ENCODE measurements at regions not wholly inside any gene's neighbourhood (a gene's known extent, or its start where the extent isn't known, plus 50 kb on each side); places are given as distances from the start of the nearest gene placed in this dataset.

DNA sequence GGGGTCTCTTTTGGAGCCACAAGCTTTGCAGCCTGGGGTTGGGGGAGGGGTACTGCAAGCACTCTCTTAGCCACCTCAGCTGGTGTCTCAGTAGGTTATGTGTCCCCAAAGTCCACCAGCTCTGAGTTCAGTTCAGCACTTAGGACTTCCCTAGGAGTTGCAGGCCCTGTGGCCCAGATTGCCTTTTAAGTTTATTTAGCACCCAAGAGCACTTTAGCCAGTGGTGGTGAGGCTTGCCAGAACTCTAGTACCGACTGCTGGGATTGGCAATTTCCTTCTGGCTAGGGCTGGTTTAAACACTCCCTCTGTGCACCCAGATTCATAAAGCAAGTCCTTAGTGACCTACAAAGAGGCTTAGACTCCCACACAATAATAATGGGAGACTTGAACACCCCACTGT lies 489.9 kb upstream of the RPS6KA3 start:
- Histone ChIP-seq H3K4me3 (no peak overlapping the region), H3K9me3 (no peaks in the 10 kb centered on the region), H3K36me3 (no peaks in the 10 kb centered on the region), H3K27ac (no peak overlapping the region), H3K27me3 (no peaks in the 10 kb centered on the region), H3K4me1 (no peaks in the 10 kb centered on the region)
- 88 to 97% methylated on average over 1 of the region's 1 CpG for WGBS, 2 donors
- no peak for DNase-seq
- intact Hi-C loops (cut with DNase I), result no loop called here
- TF ChIP-seq POLR2AphosphoS5 (IDR thresholded peaks at IDR 0.05), result no peak
- TF ChIP-seq, protein P1, sequence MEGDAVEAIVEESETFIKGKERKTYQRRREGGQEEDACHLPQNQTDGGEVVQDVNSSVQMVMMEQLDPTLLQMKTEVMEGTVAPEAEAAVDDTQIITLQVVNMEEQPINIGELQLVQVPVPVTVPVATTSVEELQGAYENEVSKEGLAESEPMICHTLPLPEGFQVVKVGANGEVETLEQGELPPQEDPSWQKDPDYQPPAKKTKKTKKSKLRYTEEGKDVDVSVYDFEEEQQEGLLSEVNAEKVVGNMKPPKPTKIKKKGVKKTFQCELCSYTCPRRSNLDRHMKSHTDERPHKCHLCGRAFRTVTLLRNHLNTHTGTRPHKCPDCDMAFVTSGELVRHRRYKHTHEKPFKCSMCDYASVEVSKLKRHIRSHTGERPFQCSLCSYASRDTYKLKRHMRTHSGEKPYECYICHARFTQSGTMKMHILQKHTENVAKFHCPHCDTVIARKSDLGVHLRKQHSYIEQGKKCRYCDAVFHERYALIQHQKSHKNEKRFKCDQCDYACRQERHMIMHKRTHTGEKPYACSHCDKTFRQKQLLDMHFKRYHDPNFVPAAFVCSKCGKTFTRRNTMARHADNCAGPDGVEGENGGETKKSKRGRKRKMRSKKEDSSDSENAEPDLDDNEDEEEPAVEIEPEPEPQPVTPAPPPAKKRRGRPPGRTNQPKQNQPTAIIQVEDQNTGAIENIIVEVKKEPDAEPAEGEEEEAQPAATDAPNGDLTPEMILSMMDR (IDR thresholded peaks at IDR 0.05), result no peak

DNA sequence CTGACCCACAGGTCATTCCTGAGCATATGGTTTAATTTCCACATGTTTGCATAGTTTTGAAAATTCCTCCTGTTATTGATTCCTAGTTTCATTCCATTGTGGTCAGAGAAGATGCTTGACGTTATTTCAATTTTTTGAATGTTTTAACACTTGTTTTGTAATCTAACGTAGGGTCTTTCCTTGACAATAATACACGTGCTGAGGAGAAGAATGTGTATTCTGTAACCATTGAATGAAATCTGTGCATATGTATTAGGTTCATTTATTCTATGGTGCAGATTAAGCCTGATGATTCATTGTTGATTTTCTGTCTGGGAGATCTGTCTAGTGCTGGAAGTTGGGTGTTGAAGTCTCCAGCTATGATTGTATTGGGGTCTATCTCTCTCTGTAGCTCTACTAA lies 486.4 kb upstream of the RPS6KA3 start:
- Histone ChIP-seq H3K4me1 (no peaks in the 10 kb centered on the region), H3K4me3 (no peak overlapping the region), H3K27me3 (no peaks in the 10 kb centered on the region), H3K27ac (no peak overlapping the region), H3K36me3 (no peaks in the 10 kb centered on the region), H3K9me3 (no peaks in the 10 kb centered on the region)
- TF ChIP-seq EP300 (IDR thresholded peaks at IDR 0.05), result no peak
- TF ChIP-seq, protein P1 (IDR thresholded peaks at IDR 0.05), result no peak
- TF ChIP-seq POLR2AphosphoS5 (IDR thresholded peaks at IDR 0.05), result no peak
- TF ChIP-seq POLR2A (IDR thresholded peaks at IDR 0.05), result no peak
- WGBS, 2 donors, result 85 to 93% methylated on average over 3 of the region's 3 CpGs
- intact Hi-C loops (cut with DNase I), result no loop called here
- no peak for DNase-seq

DNA sequence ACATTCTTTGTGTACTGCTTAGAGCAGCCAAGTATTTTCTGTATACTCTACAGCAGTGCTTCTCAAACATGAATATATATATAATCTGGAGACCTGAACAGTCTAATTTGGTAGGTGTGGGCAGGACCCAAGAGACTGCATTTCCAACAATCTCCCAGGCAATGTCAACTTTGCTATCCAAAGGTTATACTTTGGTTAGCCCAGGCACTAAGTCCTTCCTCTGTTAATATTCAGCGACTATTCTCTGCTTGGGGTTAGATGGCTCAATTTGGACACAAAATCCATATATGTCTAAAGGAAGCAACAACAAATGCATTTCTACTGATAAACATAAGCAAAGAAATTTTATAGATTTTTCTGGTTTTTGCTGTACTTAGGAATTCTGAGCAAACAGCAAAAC lies 480.0 kb upstream of the RPS6KA3 start:
- Histone ChIP-seq H3K4me1 (no peaks in the 10 kb centered on the region), H3K36me3 (no peaks in the 10 kb centered on the region), H3K4me3 (no peak overlapping the region), H3K9me3 (no peaks in the 10 kb centered on the region), H3K27me3 (no peaks in the 10 kb centered on the region), H3K27ac (no peak overlapping the region)
- intact Hi-C loops (cut with DNase I), result no loop called here
- TF ChIP-seq, protein P1 (IDR thresholded peaks at IDR 0.05), result no peak
- TF ChIP-seq POLR2AphosphoS5 (IDR thresholded peaks at IDR 0.05), result no peak
- TF ChIP-seq POLR2A (IDR thresholded peaks at IDR 0.05), result no peak
- TF ChIP-seq EP300 (IDR thresholded peaks at IDR 0.05), result no peak
- DNase-seq, result no peak
- 82 to 84% methylated on average over 1 of the region's 1 CpG for WGBS, 2 donors

DNA sequence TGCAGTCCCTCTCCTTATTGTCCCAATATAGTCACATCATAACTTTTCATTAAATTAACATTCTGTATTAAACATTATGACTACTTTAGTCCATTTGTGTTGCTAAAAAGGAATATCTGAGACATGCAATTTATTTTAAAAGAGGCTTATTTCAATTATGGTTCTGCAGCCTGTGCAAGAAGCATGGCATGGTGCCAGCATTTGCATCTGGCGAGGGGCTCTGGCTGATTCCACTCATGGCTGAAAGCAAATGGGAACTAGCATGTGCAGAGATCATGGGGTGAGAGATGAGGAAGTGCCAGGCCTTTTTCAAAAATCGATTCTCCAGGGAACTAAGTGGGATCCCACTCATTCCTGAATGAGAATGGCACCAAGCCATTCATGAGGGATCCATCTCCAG lies 476.3 kb upstream of the RPS6KA3 start:
- no peak overlapping the region for H3K27ac ChIP-seq
- H3K4me1 ChIP-seq, result no peaks in the 10 kb centered on the region
- H3K36me3 ChIP-seq, result no peaks in the 10 kb centered on the region
- H3K27me3 ChIP-seq, result no peaks in the 10 kb centered on the region
- TF ChIP-seq POLR2A (IDR thresholded peaks at IDR 0.05) (no peak), POLR2AphosphoS5 (IDR thresholded peaks at IDR 0.05) (no peak), EP300 (IDR thresholded peaks at IDR 0.05) (no peak)
- TF ChIP-seq, protein P1 (IDR thresholded peaks at IDR 0.05), result no peak
- H3K4me3 ChIP-seq, result no peak overlapping the region
- intact Hi-C loops (cut with DNase I), result no loop called here
- no peaks in the 10 kb centered on the region for H3K9me3 ChIP-seq
- 55 to 72% methylated on average over 2 of the region's 2 CpGs for WGBS, 2 donors
- DNase-seq, result no peak

DNA sequence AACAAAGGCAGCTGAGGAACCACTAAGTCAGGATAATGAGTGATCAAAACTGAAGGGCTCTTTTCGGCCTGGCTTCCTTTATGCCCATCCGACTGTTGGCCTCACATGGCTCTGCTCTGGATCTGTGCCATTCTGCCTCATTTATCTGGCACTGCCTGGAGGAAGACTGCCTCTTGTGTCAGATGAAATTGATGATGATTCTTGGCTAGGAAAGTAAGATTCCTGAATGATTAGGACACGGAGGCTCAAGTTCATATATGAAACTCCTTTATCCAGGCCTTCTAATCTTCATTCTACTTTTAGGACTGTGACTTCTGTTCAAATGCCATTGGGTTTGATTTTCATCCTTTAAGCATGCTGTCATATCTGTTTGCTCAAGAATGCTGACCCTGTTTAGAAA lies 475.4 kb upstream of the RPS6KA3 start:
- DNase-seq, result no peak
- no peaks in the 10 kb centered on the region for H3K9me3 ChIP-seq
- intact Hi-C loops (cut with DNase I), result no loop called here
- no peaks in the 10 kb centered on the region for H3K36me3 ChIP-seq
- H3K27me3 ChIP-seq, result no peaks in the 10 kb centered on the region
- no peak overlapping the region for H3K27ac ChIP-seq
- H3K4me3 ChIP-seq, result no peak overlapping the region
- TF ChIP-seq, protein P1 (IDR thresholded peaks at IDR 0.05), result no peak
- TF ChIP-seq POLR2A (IDR thresholded peaks at IDR 0.05), result no peak
- 72 to 80% methylated on average over 3 of the region's 3 CpGs for WGBS, 2 donors
- H3K4me1 ChIP-seq, result no peaks in the 10 kb centered on the region

Data from sigmoid colon (tissue), 6 donors.